ENCODE measurements at regions not wholly inside any gene's neighbourhood (a gene's known extent, or its start where the extent isn't known, plus 50 kb on each side); places are given as distances from the start of the nearest gene placed in this dataset.

- no peak for TF ChIP-seq CTCF (conservative IDR thresholded peaks at IDR 0.05)
- no peak for TF ChIP-seq EZH2 (IDR thresholded peaks at IDR 0.05; ENCODE audit: low read depth)
Measured at GRCh38 chr12:126506426-126507182, 1441.4 kb downstream of the AACS start.
